Lower leg skin (tissue), 3 donors: ENCODE measurements at regions not wholly inside any gene's neighbourhood (a gene's known extent, or its start where the extent isn't known, plus 50 kb on each side); places are given as distances from the start of the nearest gene placed in this dataset.

Experiments used
- POLR2A ChIP-seq, 2 donors: fragments of 450-650 bp; IDR thresholded peaks; one replicate each; pipeline ENCODE4 v1.6.1; 2016 to 2017; ENCODE audit warnings: antibody characterized with exemption in 2 of 2, mild to moderate bottlenecking in 1 of 2, moderate library complexity in 1 of 2
- TF ChIP-seq, protein P1 (sequence below), 3 donors: fragments of 450-650 bp; IDR thresholded peaks; one replicate each; pipeline ENCODE4 v1.5.1; 2016; ENCODE audit warnings: antibody characterized with exemption in 3 of 3, mild to moderate bottlenecking in 3 of 3, moderate library complexity in 2 of 3

- TF ChIP-seq, protein P1, sequence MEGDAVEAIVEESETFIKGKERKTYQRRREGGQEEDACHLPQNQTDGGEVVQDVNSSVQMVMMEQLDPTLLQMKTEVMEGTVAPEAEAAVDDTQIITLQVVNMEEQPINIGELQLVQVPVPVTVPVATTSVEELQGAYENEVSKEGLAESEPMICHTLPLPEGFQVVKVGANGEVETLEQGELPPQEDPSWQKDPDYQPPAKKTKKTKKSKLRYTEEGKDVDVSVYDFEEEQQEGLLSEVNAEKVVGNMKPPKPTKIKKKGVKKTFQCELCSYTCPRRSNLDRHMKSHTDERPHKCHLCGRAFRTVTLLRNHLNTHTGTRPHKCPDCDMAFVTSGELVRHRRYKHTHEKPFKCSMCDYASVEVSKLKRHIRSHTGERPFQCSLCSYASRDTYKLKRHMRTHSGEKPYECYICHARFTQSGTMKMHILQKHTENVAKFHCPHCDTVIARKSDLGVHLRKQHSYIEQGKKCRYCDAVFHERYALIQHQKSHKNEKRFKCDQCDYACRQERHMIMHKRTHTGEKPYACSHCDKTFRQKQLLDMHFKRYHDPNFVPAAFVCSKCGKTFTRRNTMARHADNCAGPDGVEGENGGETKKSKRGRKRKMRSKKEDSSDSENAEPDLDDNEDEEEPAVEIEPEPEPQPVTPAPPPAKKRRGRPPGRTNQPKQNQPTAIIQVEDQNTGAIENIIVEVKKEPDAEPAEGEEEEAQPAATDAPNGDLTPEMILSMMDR (IDR thresholded peaks at IDR 0.05) = no peak
- no peak for TF ChIP-seq POLR2A (IDR thresholded peaks at IDR 0.05)
Measured at GRCh38 chr1:96588416-96588995, 133.1 kb upstream of the PTBP2 start.
